KMS-11 (cell line): ENCODE measurements at regions not wholly inside any gene's neighbourhood (a gene's known extent, or its start where the extent isn't known, plus 50 kb on each side); places are given as distances from the start of the nearest gene placed in this dataset.

ENCODE experiments used
- H2AFZ ChIP-seq: fragments of 200-600 bp; sonication (generic); 2 replicates; pipeline ENCODE4 v1.6.1; 2016; ENCODE audit warnings: antibody characterized with exemption, mixed run types, low read depth
- H3K27ac ChIP-seq: fragments of 200-600 bp; sonication (generic); 2 replicates; pipeline ENCODE4 v1.6.1; 2016; ENCODE audit warnings: mild to moderate bottlenecking, mixed run types
- H3K27me3 ChIP-seq: fragments of 200-600 bp; sonication (generic); 2 replicates; pipeline ENCODE4 v1.6.1; 2017; ENCODE audit warnings: mild to moderate bottlenecking, low read depth, mixed run types, moderate library complexity; ENCODE audit not compliant: insufficient read depth
- H3K36me3 ChIP-seq: fragments of 200-600 bp; sonication (generic); 2 replicates; pipeline ENCODE4 v1.6.1; 2017; ENCODE audit warnings: mild to moderate bottlenecking, mixed run types; ENCODE audit not compliant: insufficient read depth
- H3K4me1 ChIP-seq: fragments of 200-600 bp; sonication (generic); 2 replicates; pipeline ENCODE4 v1.6.1; 2016; ENCODE audit warnings: mild to moderate bottlenecking, low read depth, mixed run types; ENCODE audit not compliant: poor library complexity, severe bottlenecking
- H3K4me2 ChIP-seq: fragments of 200-600 bp; sonication (generic); 2 replicates; pipeline ENCODE4 v1.7.0; 2016; ENCODE audit warnings: mild to moderate bottlenecking, mixed run types
- H3K4me3 ChIP-seq: fragments of 200-600 bp; sonication (generic); IDR thresholded peaks from 2 replicates; pipeline ENCODE4 v1.6.1; 2017; ENCODE audit warnings: low read depth, low read length, mixed read lengths; ENCODE audit not compliant: insufficient read depth
- H3K79me2 ChIP-seq: fragments of 200-600 bp; sonication (generic); 2 replicates; pipeline ENCODE4 v1.6.1; 2016; ENCODE audit warnings: low read depth, mixed run types; ENCODE audit not compliant: insufficient read depth
- H3K9ac ChIP-seq: fragments of 200-600 bp; sonication (generic); 2 replicates; pipeline ENCODE4 v1.6.1; 2016; ENCODE audit warnings: mild to moderate bottlenecking, mixed run types
- H4K20me1 ChIP-seq: fragments of 200-600 bp; sonication (generic); 2 replicates; pipeline ENCODE4 v1.6.1; 2016; ENCODE audit warnings: mild to moderate bottlenecking, mixed run types; ENCODE audit not compliant: insufficient read depth
- CTCF ChIP-seq: fragments of 200-600 bp; sonication (generic); conservative IDR thresholded peaks from 2 replicates; pipeline ENCODE4 v1.6.1; 2017; ENCODE audit warnings: low read depth, mild to moderate bottlenecking, antibody characterized with exemption, low read length, moderate library complexity, mixed read lengths

GRCh38 chr5:158172005-158172404, 313.1 kb upstream of the CLINT1 start:
- no peaks in the 10 kb centered on the region for H3K27me3 ChIP-seq
- H3K27ac ChIP-seq = no peak overlapping the region
- no peaks in the 10 kb centered on the region for H4K20me1 ChIP-seq
- TF ChIP-seq CTCF = no peak
- no peak overlapping the region for H3K4me2 ChIP-seq
- no peaks in the 10 kb centered on the region for H3K36me3 ChIP-seq
- H3K4me1 ChIP-seq = no peaks in the 10 kb centered on the region
- H3K79me2 ChIP-seq = no peaks in the 10 kb centered on the region
- no peak overlapping the region for H3K9ac ChIP-seq
- H3K4me3 ChIP-seq = no peak overlapping the region
- no peak overlapping the region for H2AFZ ChIP-seq

- no peak overlapping the region for H3K4me3 ChIP-seq
- H2AFZ ChIP-seq = no peak overlapping the region
- H3K79me2 ChIP-seq = no peaks in the 10 kb centered on the region
- no peaks in the 10 kb centered on the region for H3K36me3 ChIP-seq
- no peaks in the 10 kb centered on the region for H4K20me1 ChIP-seq
- no peak overlapping the region for H3K4me2 ChIP-seq
- no peaks in the 10 kb centered on the region for H3K27me3 ChIP-seq
- TF ChIP-seq CTCF = no peak
- H3K4me1 ChIP-seq = no peaks in the 10 kb centered on the region
- no peak overlapping the region for H3K9ac ChIP-seq
- H3K27ac ChIP-seq = no peak overlapping the region
Measured at GRCh38 chr5:158170534-158170933, 311.6 kb upstream of the CLINT1 start.

GRCh38 chr5:158170060-158170459, 311.1 kb upstream of the CLINT1 start:
- no peaks in the 10 kb centered on the region for H4K20me1 ChIP-seq
- no peak overlapping the region for H3K9ac ChIP-seq
- H3K27me3 ChIP-seq = no peaks in the 10 kb centered on the region
- no peaks in the 10 kb centered on the region for H3K36me3 ChIP-seq
- H3K4me1 ChIP-seq = no peaks in the 10 kb centered on the region
- H3K79me2 ChIP-seq = no peaks in the 10 kb centered on the region
- H3K4me2 ChIP-seq = no peak overlapping the region
- no peak overlapping the region for H2AFZ ChIP-seq
- no peak overlapping the region for H3K27ac ChIP-seq
- TF ChIP-seq CTCF = no peak
- H3K4me3 ChIP-seq = no peak overlapping the region

- Histone ChIP-seq H3K27me3 (no peaks in the 10 kb centered on the region), H4K20me1 (no peaks in the 10 kb centered on the region), H3K27ac (no peak overlapping the region), H3K4me1 (no peaks in the 10 kb centered on the region), H3K79me2 (no peaks in the 10 kb centered on the region), H3K4me2 (no peak overlapping the region), H3K36me3 (no peaks in the 10 kb centered on the region), H3K4me3 (no peak overlapping the region), H2AFZ (no peak overlapping the region), H3K9ac (no peak overlapping the region)
- TF ChIP-seq CTCF = no peak
Measured at GRCh38 chr5:158166424-158166823, 307.5 kb upstream of the CLINT1 start.

- Histone ChIP-seq H3K27me3 (no peaks in the 10 kb centered on the region), H2AFZ (no peak overlapping the region), H3K9ac (no peak overlapping the region), H3K4me1 (no peaks in the 10 kb centered on the region), H3K27ac (no peak overlapping the region), H3K4me2 (no peak overlapping the region), H3K36me3 (no peaks in the 10 kb centered on the region), H3K79me2 (no peaks in the 10 kb centered on the region), H3K4me3 (no peak overlapping the region), H4K20me1 (no peaks in the 10 kb centered on the region)
- TF ChIP-seq CTCF = no peak
Measured at GRCh38 chr5:158165647-158166046, 306.7 kb upstream of the CLINT1 start.
